Endothelial cell of umbilical vein (primary cell): ENCODE measurements at regions not wholly inside any gene's neighbourhood (a gene's known extent, or its start where the extent isn't known, plus 50 kb on each side); places are given as distances from the start of the nearest gene placed in this dataset.
A peak's percentile ranks its signal among the peaks of the same experiment; 100 is the strongest.

Source experiments
- BruUV-seq: library from RNA; stranded (reverse); fragments of 400-500 nt; replicated peaks from 2 replicates; lab custom pipeline; 2021; lab: Mats Ljungman, UMichigan
- CTCF ChIA-PET: fragments of 300-600, 350-600 bp; sonication (Branson Sonifier 250); formaldehyde crosslinking; loops from one replicate; lab custom pipeline; 2021; ENCODE audit warnings: antibody characterized with exemption, inconsistent platforms; lab: Charles Lee
- POLR2A ChIA-PET: fragments of 300-600, 350-600 bp; sonication (Branson Sonifier 250); formaldehyde crosslinking; loops from one replicate; lab custom pipeline; 2021; ENCODE audit warnings: antibody characterized with exemption, inconsistent platforms; lab: Charles Lee
- DNase-seq: peaks from one replicate; pipeline ENCODE4 v3.0.0-alpha.2; 2011; ENCODE audit warnings: low read depth, low spot score
- FAIRE-seq: peaks from 2 replicates; lab custom pipeline; 2011; peaks lifted over from hg19 to GRCh38; lab: Jason Lieb, UNC
- H2AFZ ChIP-seq: 2 replicates; pipeline ENCODE4 v1.6.0; 2012; ENCODE audit warnings: low read depth, low read length, control low read depth, inconsistent platforms
- H3K27ac ChIP-seq: 2 replicates; pipeline ENCODE4 v1.5.1; 2011; ENCODE audit warnings: low read depth, mild to moderate bottlenecking, control low read depth, low read length, moderate library complexity; ENCODE audit not compliant: insufficient read depth
- H3K27me3 ChIP-seq, 2 experiments: 2 replicates each; pipeline versions ENCODE4 v1.6.0 to v1.6.1; 2011; ENCODE audit warnings: low read length in 2 of 2, mixed read lengths in 1 of 2; ENCODE audit not compliant: control insufficient read depth in 2 of 2, insufficient read depth in 2 of 2
- H3K36me3 ChIP-seq, 2 experiments: 2 replicates in 1 of 2; 3 replicates in 1 of 2; pipeline ENCODE4 v1.5.1; 2011; ENCODE audit warnings: low read length in 2 of 2, mild to moderate bottlenecking in 1 of 2, moderate library complexity in 1 of 2; ENCODE audit not compliant: control insufficient read depth in 2 of 2, insufficient read depth in 2 of 2; ENCODE audit errors: extremely low read depth in 1 of 2
- H3K4me1 ChIP-seq: 3 replicates; pipeline ENCODE4 v1.5.1; 2011; ENCODE audit warnings: mild to moderate bottlenecking, low read length; ENCODE audit not compliant: control insufficient read depth, insufficient read depth; ENCODE audit errors: extremely low read depth
- H3K4me2 ChIP-seq: 2 replicates; pipeline ENCODE4 v1.6.1; 2011; ENCODE audit warnings: low read length, control low read depth, mixed read lengths; ENCODE audit not compliant: insufficient read depth
- H3K4me3 ChIP-seq, 3 experiments: fragments of 200-600 bp in 1 of 3; sonication (generic), shearing (Covaris generic) in 1 of 3; replicated peaks in 1 of 3; 2 replicates each; pipeline ENCODE4 v1.5.1; 2011 to 2016; ENCODE audit warnings: control low read depth in 3 of 3, low read length in 3 of 3, mild to moderate bottlenecking in 2 of 3, inconsistent platforms in 1 of 3, low read depth in 1 of 3, moderate library complexity in 1 of 3; ENCODE audit not compliant: insufficient read depth in 1 of 3
- H3K79me2 ChIP-seq: 2 replicates; pipeline ENCODE4 v1.6.0; 2012; ENCODE audit warnings: low read length, inconsistent platforms; ENCODE audit not compliant: control insufficient read depth, insufficient read depth
- H3K9ac ChIP-seq: replicated peaks from 2 replicates; pipeline ENCODE3; 2011; ENCODE audit warnings: low read length, control low read depth; ENCODE audit not compliant: insufficient read depth; ENCODE audit errors: extremely low read depth
- H3K9me1 ChIP-seq: replicated peaks from 3 replicates; pipeline ENCODE4 v1.6.0; 2011; ENCODE audit warnings: mild to moderate bottlenecking, low read length; ENCODE audit not compliant: control insufficient read depth, insufficient read depth; ENCODE audit errors: extremely low read depth
- H3K9me3 ChIP-seq: replicated peaks from 2 replicates; pipeline ENCODE4 v1.5.1; 2012; ENCODE audit warnings: low read length, inconsistent platforms; ENCODE audit not compliant: control insufficient read depth, insufficient read depth
- H4K20me1 ChIP-seq: replicated peaks from 2 replicates; pipeline ENCODE3; 2011; ENCODE audit warnings: mild to moderate bottlenecking, low read length; ENCODE audit not compliant: control insufficient read depth, insufficient read depth; ENCODE audit errors: extremely low read depth
- FOS ChIP-seq: IDR thresholded peaks from 2 replicates; pipeline ENCODE4 v1.6.1; 2011; ENCODE audit warnings: mild to moderate bottlenecking, low read length, moderate library complexity, borderline replicate concordance; ENCODE audit not compliant: insufficient read depth
- JUN ChIP-seq: IDR thresholded peaks from 2 replicates; pipeline ENCODE4 v1.6.1; 2011; ENCODE audit warnings: borderline replicate concordance, low read depth; ENCODE audit not compliant: insufficient read length, insufficient read depth
- MYC ChIP-seq: IDR thresholded peaks from one replicate; pipeline ENCODE4 v1.6.1; 2011; ENCODE audit warnings: mild to moderate bottlenecking, low read depth, low read length
- dilution Hi-C: fragments of 300-500 bp; cut with MboI; formaldehyde crosslinking; loops from one replicate; pipeline ENCODE4 v1.15.0; 2019; ENCODE audit warnings: low sequenced_read_pairs; ENCODE audit not compliant: extremely low pct_ligation_motif_present
- intact Hi-C: fragments of 100-400 bp; cut with micrococcal nuclease; formaldehyde crosslinking; loops from one replicate; pipeline ENCODE4 v1.10.0; 2022

- Histone ChIP-seq H3K27ac (no peak overlapping the region), H3K27me3 (no peaks in the 10 kb centered on the region), H3K4me3 (no peak overlapping the region), H3K4me2 (no peak overlapping the region), H2AFZ (no peak overlapping the region), H3K4me1 (no peaks in the 10 kb centered on the region), H3K9ac (no peak overlapping the region), H4K20me1 (no peaks in the 10 kb centered on the region), H3K9me3 (no peaks in the 10 kb centered on the region), H3K79me2 (no peaks in the 10 kb centered on the region), H3K9me1 (no peaks in the 10 kb centered on the region), H3K36me3 (no peaks in the 10 kb centered on the region)
- ChIA-PET CTCF (interaction anchor here (1.4 kb wide), 1 partner anchor 9 kb away, joined by 3 read pairs; no protein-coding TSS in a partner anchor), POLR2A (no interaction called here)
- dilution Hi-C loops (no loop called here), intact Hi-C loops (no loop called here)
- no TSS peak for BruUV-seq
- FAIRE-seq (no peak), DNase-seq (no peak)
- TF ChIP-seq FOS (peak; percentile 10), JUN (no peak)
These were observed 77.0 kb upstream of the PDE1A start for GRCh38 chr2:182503886-182504285.

- no peak overlapping the region for H3K27ac ChIP-seq
- BruUV-seq: no TSS peak
- H3K4me1 ChIP-seq: no peaks in the 10 kb centered on the region
- CTCF ChIA-PET: no interaction called here
- no peaks in the 10 kb centered on the region for H3K27me3 ChIP-seq
- dilution Hi-C loops: no loop called here
- H3K79me2 ChIP-seq: no peaks in the 10 kb centered on the region
- no peak for FAIRE-seq
- no peak overlapping the region for H3K9ac ChIP-seq
- DNase-seq: no peak
- H3K9me1 ChIP-seq: no peaks in the 10 kb centered on the region
- no peaks in the 10 kb centered on the region for H3K9me3 ChIP-seq
- POLR2A ChIA-PET: no interaction called here
- H3K4me2 ChIP-seq: no peak overlapping the region
- H4K20me1 ChIP-seq: no peaks in the 10 kb centered on the region
- no peaks in the 10 kb centered on the region for H3K36me3 ChIP-seq
- no peak overlapping the region for H2AFZ ChIP-seq
- intact Hi-C loops: no loop called here
- no peak for TF ChIP-seq MYC
- no peak for TF ChIP-seq FOS
- H3K4me3 ChIP-seq: no peak overlapping the region
These were observed 78.1 kb upstream of the PDE1A start for GRCh38 chr2:182504903-182505302.
